Fibroblast of lung (primary cell): ENCODE measurements at regions not wholly inside any gene's neighbourhood (a gene's known extent, or its start where the extent isn't known, plus 50 kb on each side); places are given as distances from the start of the nearest gene placed in this dataset.

Experiments
- EZH2 ChIP-seq: IDR thresholded peaks from 2 replicates; pipeline ENCODE4 v1.5.1; 2012; ENCODE audit warnings: low read length, control low read depth, mild to moderate bottlenecking; ENCODE audit errors: missing control alignments
- TF ChIP-seq, protein P1 (sequence below), 2 donors: IDR thresholded peaks in 1 of 2; conservative IDR thresholded peaks in 1 of 2; 1 replicate in 1 of 2; 2 replicates in 1 of 2; pipeline ENCODE4 v1.5.1; 2011 to 2012; ENCODE audit warnings: low read length in 2 of 2, control low read depth in 1 of 2, inconsistent platforms in 1 of 2, low read depth in 1 of 2, mild to moderate bottlenecking in 1 of 2

GRCh38 chr4:187312299-187312698 lies 588.6 kb upstream of the FAT1 start:
- TF ChIP-seq, protein P1, sequence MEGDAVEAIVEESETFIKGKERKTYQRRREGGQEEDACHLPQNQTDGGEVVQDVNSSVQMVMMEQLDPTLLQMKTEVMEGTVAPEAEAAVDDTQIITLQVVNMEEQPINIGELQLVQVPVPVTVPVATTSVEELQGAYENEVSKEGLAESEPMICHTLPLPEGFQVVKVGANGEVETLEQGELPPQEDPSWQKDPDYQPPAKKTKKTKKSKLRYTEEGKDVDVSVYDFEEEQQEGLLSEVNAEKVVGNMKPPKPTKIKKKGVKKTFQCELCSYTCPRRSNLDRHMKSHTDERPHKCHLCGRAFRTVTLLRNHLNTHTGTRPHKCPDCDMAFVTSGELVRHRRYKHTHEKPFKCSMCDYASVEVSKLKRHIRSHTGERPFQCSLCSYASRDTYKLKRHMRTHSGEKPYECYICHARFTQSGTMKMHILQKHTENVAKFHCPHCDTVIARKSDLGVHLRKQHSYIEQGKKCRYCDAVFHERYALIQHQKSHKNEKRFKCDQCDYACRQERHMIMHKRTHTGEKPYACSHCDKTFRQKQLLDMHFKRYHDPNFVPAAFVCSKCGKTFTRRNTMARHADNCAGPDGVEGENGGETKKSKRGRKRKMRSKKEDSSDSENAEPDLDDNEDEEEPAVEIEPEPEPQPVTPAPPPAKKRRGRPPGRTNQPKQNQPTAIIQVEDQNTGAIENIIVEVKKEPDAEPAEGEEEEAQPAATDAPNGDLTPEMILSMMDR (conservative IDR thresholded peaks at IDR 0.05 in 1 of 2, IDR thresholded peaks at IDR 0.05 in 1 of 2; ENCODE audit: low read depth in 1 of 2, low read length in 2 of 2), result no peak
- TF ChIP-seq EZH2, result no peak
